Stimulated activated CD4-positive, alpha-beta T cell treated with anti-CD3 and anti-CD28 coated beads, Interleukin-1b, Interleukin-23, amount 100 ng/mL, for 48 hours (primary cell): ENCODE measurements at regions not wholly inside any gene's neighbourhood (a gene's known extent, or its start where the extent isn't known, plus 50 kb on each side); places are given as distances from the start of the nearest gene placed in this dataset.

Source experiments
- DNase-seq: peaks from one replicate; pipeline ENCODE4 v3.0.0-alpha.2; 2020

- DNase-seq, result no peak
Measured at GRCh38 chr2:16561251-16561650, 104.4 kb downstream of the CYRIA start.

- no peak for DNase-seq
Measured at GRCh38 chr2:16559278-16560067, 106.2 kb downstream of the CYRIA start.

GRCh38 chr2:16554060-16554583 is 111.5 kb downstream of the CYRIA start:
- DNase-seq, result no peak

GRCh38 chr2:16553226-16553625 is 112.4 kb downstream of the CYRIA start:
- no peak for DNase-seq

GRCh38 chr2:16552202-16552601 is 113.4 kb downstream of the CYRIA start:
- DNase-seq, result no peak

- DNase-seq, result no peak
Measured at GRCh38 chr2:16548036-16548435, 117.6 kb downstream of the CYRIA start.

GRCh38 chr2:16546128-16546754 is 119.4 kb downstream of the CYRIA start:
- DNase-seq, result no peak

- no peak for DNase-seq
Measured at GRCh38 chr2:16538707-16539106, 126.9 kb downstream of the CYRIA start.

GRCh38 chr2:16537347-16537746 is 128.3 kb downstream of the CYRIA start:
- DNase-seq, result no peak

GRCh38 chr2:16526193-16526592 is 139.4 kb downstream of the CYRIA start:
- no peak for DNase-seq

- DNase-seq, result peak; percentile 10
Measured at GRCh38 chr2:16525265-16525887, 140.3 kb downstream of the CYRIA start.

GRCh38 chr2:16523711-16524110 is 141.9 kb downstream of the CYRIA start:
- DNase-seq, result no peak

- no peak for DNase-seq
Measured at GRCh38 chr2:16522031-16522831, 143.4 kb downstream of the CYRIA start.

- DNase-seq, result no peak
Measured at GRCh38 chr2:16520891-16521290, 144.7 kb downstream of the CYRIA start.

- DNase-seq, result no peak
Measured at GRCh38 chr2:16515696-16516095, 149.9 kb downstream of the CYRIA start.

GRCh38 chr2:16513626-16514025 is 152.0 kb downstream of the CYRIA start:
- DNase-seq, result no peak

- DNase-seq, result no peak
Measured at GRCh38 chr2:16511041-16511440, 154.6 kb downstream of the CYRIA start.

GRCh38 chr2:16509042-16509441 is 156.6 kb downstream of the CYRIA start:
- DNase-seq, result no peak

GRCh38 chr2:16508490-16508851 is 157.2 kb downstream of the CYRIA start:
- no peak for DNase-seq

- no peak for DNase-seq
Measured at GRCh38 chr2:16507655-16508489, 157.8 kb downstream of the CYRIA start.

- DNase-seq, result no peak
Measured at GRCh38 chr2:16506366-16506765, 159.3 kb downstream of the CYRIA start.
